Renal pelvis (tissue), 1 donor: ENCODE measurements at regions not wholly inside any gene's neighbourhood (a gene's known extent, or its start where the extent isn't known, plus 50 kb on each side); places are given as distances from the start of the nearest gene placed in this dataset.

Source experiments
- DNase-seq: peaks from one replicate; pipeline ENCODE4 v3.0.0-alpha.2; 2013

- DNase-seq, result no peak
Measured at GRCh38 chr20:39399463-39399862, 437.3 kb downstream of the DHX35 start.

DNA sequence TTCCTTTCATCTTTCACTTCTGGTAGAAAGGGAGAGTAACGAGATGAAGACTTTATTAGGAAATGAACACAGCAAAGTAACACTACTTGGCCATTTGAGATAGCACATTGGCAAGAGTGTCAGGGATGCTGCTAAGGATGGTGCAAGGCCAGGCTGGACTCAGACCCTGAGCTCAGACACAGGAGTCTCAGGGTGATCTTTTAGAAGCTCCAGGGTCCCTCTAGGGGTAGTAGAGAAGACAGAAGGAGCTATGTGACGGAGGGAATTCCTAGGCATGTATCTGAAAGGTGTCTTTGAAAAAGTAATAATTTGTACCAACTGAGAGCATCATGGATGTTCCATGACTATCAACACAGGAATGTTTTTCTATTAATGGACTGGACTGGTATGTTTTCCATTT, 436.5 kb downstream of the DHX35 start:
- no peak for DNase-seq

DNA sequence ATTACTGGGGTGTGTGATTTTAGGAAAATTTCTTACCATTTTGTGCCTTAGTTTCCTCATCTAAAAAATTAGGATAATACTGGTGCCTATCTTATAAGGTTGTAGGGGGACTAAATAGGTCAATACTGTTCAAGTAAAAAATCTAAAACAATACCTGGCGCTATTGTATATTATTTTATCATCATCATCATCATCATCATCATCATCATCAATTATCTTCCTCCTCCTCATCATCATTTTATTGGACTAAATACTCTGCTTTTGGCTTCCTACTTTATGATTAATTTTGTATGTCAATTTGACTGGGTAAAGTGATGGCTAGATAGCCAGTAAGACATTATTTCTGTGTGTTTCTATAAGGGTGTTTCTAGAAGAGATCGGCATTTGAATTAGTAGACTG, 435.5 kb downstream of the DHX35 start:
- DNase-seq, result no peak

- no peak for DNase-seq
Measured at GRCh38 chr20:39395478-39396291, 433.5 kb downstream of the DHX35 start.

GRCh38 chr20:39394461-39394860, 432.3 kb downstream of the DHX35 start:
- no peak for DNase-seq

GRCh38 chr20:39390186-39390585, 428.0 kb downstream of the DHX35 start:
- DNase-seq, result no peak

DNA sequence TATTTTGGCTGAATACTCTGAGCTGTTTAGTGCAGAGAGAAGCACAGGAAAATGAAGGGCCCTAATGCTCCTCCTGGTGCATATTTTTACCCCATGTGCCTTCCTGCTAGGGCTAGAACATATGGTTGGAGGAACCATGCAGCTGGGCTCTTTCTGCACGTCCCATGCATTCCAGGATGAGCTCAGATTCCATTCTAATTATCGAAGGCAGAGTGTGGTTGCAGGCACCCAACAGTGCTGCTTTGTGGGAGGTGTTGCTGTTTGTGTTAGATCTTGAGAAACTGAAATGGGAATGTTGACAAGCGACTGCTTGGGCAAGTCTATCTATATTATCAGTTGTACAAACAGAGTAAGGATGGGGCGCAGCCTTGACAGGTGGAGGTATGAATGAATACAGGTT, 419.5 kb downstream of the DHX35 start:
- no peak for DNase-seq

GRCh38 chr20:39378776-39379175, 416.6 kb downstream of the DHX35 start:
- DNase-seq, result no peak

GRCh38 chr20:39376788-39377187, 414.6 kb downstream of the DHX35 start:
- no peak for DNase-seq

DNA sequence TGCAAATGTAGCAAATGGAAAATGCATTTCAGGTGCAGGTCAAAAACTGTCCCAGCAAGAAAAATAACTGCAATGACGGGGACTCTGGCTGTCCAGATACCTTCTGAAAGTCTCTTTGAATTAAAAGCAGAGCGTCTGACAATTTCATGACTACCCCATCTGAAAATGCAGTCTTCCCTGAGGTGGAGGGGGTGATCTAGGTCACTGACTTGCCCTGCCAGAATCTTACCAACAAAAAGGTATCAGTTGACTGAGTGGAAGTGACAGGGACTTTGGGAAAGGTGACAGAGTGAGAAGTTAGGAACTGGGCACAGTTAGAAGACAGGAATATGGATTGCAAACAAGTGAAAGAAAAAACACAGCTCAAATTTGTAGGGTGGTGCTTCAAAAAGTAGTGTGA, 402.2 kb downstream of the DHX35 start:
- no peak for DNase-seq

DNA sequence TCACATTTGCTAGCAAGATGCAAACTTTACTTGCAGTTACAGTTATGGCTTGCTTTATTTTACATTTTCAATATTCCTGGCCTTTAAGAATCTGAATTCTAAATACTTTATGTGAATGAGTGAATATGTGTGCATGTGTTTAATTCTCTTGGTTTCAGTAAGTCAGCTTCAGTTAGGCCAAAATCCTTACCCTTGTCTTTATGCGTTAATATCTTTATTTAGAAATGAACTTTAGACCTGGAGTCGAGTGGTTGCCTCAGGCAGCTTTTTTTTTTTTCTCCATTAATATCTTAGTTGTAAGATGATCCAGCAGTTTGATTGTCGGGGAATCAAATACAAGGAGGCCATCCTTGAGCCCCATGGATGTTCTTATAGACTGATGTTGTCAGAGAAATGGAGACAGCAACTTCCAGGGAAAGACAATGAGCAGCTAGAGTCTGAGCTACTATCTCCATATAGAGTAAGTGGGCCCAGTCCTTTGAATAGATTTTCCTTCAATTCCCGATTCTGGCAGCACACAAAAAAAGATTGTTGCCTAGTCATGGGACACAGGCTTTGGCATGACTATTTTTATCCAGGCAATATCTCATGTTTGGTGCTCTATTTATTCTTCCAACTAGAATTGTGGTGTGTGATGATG, 398.0 kb downstream of the DHX35 start:
- no peak for DNase-seq

DNA sequence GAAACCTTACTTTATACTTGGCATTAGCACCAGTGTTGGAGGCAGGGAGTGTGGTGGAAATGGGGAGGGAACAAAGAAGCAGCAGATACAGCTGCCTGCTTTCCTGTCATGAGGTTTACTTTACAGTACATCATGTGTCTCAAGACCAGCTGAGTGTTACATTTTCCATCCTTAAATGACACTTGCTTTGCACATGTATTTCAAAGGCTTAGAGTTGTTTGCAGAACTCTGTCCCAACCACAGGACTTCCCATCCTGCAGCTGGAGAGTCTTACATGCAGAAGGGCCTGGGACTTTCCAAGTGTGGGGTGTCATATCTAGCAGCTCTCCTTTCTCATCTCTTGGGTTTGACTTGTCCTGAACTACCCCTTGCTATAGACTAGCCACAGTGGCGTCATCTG, 395.9 kb downstream of the DHX35 start:
- no peak for DNase-seq

- DNase-seq, result no peak
Measured at GRCh38 chr20:39356908-39357307, 394.8 kb downstream of the DHX35 start.

DNA sequence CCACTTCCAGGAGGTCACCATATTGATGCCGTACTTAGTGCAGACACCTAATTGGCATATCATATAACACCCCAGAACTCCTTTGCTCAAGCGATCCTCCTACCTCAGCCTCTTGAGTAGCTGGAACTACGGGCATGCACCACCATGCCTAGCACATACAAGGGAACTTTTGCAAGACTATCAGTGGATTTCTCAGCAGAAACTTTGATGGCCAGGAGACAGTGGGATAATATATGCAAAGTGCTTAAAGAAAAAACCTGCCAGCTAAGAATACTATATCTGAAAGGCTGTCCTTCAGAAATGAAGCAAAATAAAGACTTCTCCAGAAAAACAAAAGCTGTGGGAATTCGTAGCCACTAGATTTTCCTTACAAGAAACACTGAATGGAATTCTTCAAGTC, 387.1 kb downstream of the DHX35 start:
- DNase-seq, result no peak

GRCh38 chr20:39347626-39348025, 385.5 kb downstream of the DHX35 start:
- DNase-seq, result no peak

DNA sequence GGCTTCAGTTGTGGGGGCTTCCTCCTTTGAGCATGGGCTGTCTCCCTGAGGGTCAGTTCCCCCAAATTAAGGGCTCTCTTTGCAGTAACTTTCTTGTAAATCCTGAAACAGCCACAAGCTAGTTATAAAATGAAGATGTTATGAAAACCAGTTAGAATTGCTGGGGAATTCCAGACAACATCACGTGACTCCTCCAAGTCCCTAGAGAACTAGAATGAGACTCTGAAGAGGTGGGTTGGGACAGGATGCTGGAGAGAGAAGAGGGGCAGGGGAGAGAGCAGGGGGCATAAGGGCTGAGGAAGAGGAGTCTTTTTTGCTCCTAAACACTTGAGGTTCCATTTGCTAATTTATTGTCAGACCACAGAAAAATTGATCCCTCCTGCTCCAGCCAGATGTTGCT, 380.3 kb downstream of the DHX35 start:
- DNase-seq, result no peak

DNA sequence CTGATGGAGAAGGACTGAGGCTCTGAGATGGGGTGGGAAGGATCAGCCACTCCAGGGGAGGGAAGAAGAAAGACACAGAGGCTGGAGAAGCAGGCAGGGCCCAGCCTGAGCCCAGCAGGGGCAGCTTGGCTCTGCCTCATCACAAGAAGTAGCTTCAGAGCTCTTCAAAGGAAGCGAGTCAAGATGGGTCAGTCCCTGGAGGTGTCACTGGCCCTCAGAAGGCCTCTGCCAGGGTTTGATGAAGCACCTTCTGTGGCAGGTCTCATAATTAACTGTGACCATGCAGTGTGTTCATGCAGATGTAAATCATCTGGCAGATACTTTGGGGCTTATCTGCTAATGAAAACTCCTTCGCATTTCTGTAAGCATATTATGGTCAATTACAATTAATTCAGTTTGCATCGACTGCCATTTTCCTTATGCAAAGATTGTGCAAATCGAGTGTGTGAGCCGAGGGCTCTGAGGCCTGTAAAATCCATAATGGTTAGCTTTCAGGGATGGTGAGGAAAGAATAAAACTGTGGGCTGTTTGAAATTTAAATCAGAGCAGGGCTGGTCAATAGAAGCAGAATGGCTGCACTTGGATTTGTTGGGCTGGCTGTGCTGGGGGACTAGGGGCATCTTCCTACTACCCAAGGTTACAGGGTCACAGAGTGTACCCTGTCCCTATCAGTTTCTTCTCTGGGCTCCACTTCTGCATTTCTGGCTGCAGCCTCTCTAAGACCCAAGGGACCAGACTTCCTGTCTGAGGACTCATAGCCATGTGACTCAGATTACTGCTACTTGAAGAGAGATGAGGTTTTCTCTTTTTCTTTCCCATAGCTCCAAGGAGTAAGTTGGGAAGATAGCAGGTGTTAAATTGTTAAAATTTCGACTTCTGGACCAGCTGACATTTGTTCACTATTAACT, 376.6 kb downstream of the DHX35 start:
- DNase-seq, result no peak

- no peak for DNase-seq
Measured at GRCh38 chr20:39333211-39333610, 371.1 kb downstream of the DHX35 start.

- DNase-seq, result no peak
Measured at GRCh38 chr20:39328347-39328746, 366.2 kb downstream of the DHX35 start.

DNA sequence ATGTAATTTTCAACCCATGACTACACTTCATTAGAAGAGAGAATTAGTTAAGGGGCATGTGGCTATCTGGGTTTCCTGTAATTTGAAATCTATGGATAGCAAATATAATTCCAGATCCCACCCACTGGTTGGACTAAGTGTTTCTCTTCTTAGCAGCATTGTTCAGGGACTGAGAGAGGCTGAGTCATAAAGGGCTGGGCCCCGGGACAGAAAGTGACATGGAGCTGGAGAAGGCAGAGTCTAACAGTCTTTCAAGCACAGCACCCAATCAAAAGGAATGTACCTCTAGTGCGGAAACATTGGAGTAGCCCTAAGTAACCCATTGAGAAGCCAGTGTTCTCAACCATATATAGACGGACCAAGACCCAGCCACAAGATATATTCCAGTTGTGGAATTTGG, 363.9 kb downstream of the DHX35 start:
- no peak for DNase-seq

GRCh38 chr20:39318911-39319310, 356.8 kb downstream of the DHX35 start:
- DNase-seq, result no peak

GRCh38 chr20:39312676-39313075, 350.5 kb downstream of the DHX35 start:
- DNase-seq, result no peak
